Eye (tissue), 1 donor: ENCODE measurements at regions not wholly inside any gene's neighbourhood (a gene's known extent, or its start where the extent isn't known, plus 50 kb on each side); places are given as distances from the start of the nearest gene placed in this dataset.

Experiments used
- DNase-seq: peaks from one replicate; pipeline ENCODE4 v3.0.0-alpha.2; 2015

- no peak for DNase-seq
Measured at GRCh38 chr3:140816372-140817195, 125.1 kb upstream of the SLC25A36 start.

GRCh38 chr3:140821493-140821892 is 120.1 kb upstream of the SLC25A36 start:
- no peak for DNase-seq

GRCh38 chr3:140822401-140823047 is 119.1 kb upstream of the SLC25A36 start:
- DNase-seq: peak; percentile 45

GRCh38 chr3:140823106-140823505 is 118.5 kb upstream of the SLC25A36 start:
- no peak for DNase-seq

- no peak for DNase-seq
Measured at GRCh38 chr3:140827894-140828293, 113.7 kb upstream of the SLC25A36 start.

- DNase-seq: no peak
Measured at GRCh38 chr3:140828585-140828984, 113.1 kb upstream of the SLC25A36 start.

GRCh38 chr3:140829796-140830195 is 111.8 kb upstream of the SLC25A36 start:
- DNase-seq: no peak

GRCh38 chr3:140830391-140830790 is 111.2 kb upstream of the SLC25A36 start:
- no peak for DNase-seq

GRCh38 chr3:140832883-140833282 is 108.8 kb upstream of the SLC25A36 start:
- no peak for DNase-seq

- no peak for DNase-seq
Measured at GRCh38 chr3:140834266-140835037, 107.2 kb upstream of the SLC25A36 start.

- DNase-seq: peak; percentile 17
Measured at GRCh38 chr3:140842984-140843649, 98.5 kb upstream of the SLC25A36 start.

- no peak for DNase-seq
Measured at GRCh38 chr3:140843656-140844055, 98.0 kb upstream of the SLC25A36 start.

- DNase-seq: no peak
Measured at GRCh38 chr3:140844072-140844471, 97.6 kb upstream of the SLC25A36 start.

- no peak for DNase-seq
Measured at GRCh38 chr3:140845882-140846281, 95.8 kb upstream of the SLC25A36 start.

GRCh38 chr3:140848666-140849065 is 93.0 kb upstream of the SLC25A36 start:
- no peak for DNase-seq

- no peak for DNase-seq
Measured at GRCh38 chr3:140850210-140850955, 91.3 kb upstream of the SLC25A36 start.

- no peak for DNase-seq
Measured at GRCh38 chr3:140854961-140855360, 86.7 kb upstream of the SLC25A36 start.

GRCh38 chr3:140856905-140857304 is 84.7 kb upstream of the SLC25A36 start:
- no peak for DNase-seq

GRCh38 chr3:140857993-140858392 is 83.6 kb upstream of the SLC25A36 start:
- DNase-seq: no peak

GRCh38 chr3:140859592-140860336 is 81.9 kb upstream of the SLC25A36 start:
- no peak for DNase-seq

GRCh38 chr3:140863580-140864009 is 78.0 kb upstream of the SLC25A36 start:
- peak; percentile 93 for DNase-seq
